HT-29 (cell line): ENCODE measurements at regions not wholly inside any gene's neighbourhood (a gene's known extent, or its start where the extent isn't known, plus 50 kb on each side); places are given as distances from the start of the nearest gene placed in this dataset.
"Not testable (repeated sequence)": the region's sequence is repeated elsewhere in the genome, so short reads cannot be mapped to it uniquely, and the experiment has no call there.

Experiments
- DNase-seq: peaks from one replicate; pipeline ENCODE4 v3.0.0-alpha.2; 2015; ENCODE audit warnings: low spot score

GRCh38 chr11:103730131-103730940, 306.1 kb upstream of the DDI1 start:
- DNase-seq: no peak

GRCh38 chr11:103731670-103732069, 304.8 kb upstream of the DDI1 start:
- DNase-seq: no peak

- no peak for DNase-seq
Measured at GRCh38 chr11:103733889-103734288, 302.6 kb upstream of the DDI1 start.

GRCh38 chr11:103735497-103736032, 300.9 kb upstream of the DDI1 start:
- no peak for DNase-seq

- no peak for DNase-seq
Measured at GRCh38 chr11:103736315-103737036, 300.0 kb upstream of the DDI1 start.

- DNase-seq: no peak
Measured at GRCh38 chr11:103737037-103737622, 299.3 kb upstream of the DDI1 start.

- no peak for DNase-seq
Measured at GRCh38 chr11:103737747-103738146, 298.7 kb upstream of the DDI1 start.

GRCh38 chr11:103739074-103739796, 297.2 kb upstream of the DDI1 start:
- DNase-seq: not testable (repeated sequence)

- DNase-seq: no peak
Measured at GRCh38 chr11:103744496-103745153, 291.8 kb upstream of the DDI1 start.

- DNase-seq: no peak
Measured at GRCh38 chr11:103749158-103749557, 287.3 kb upstream of the DDI1 start.

GRCh38 chr11:103768816-103769215, 267.6 kb upstream of the DDI1 start:
- DNase-seq: no peak

- no peak for DNase-seq
Measured at GRCh38 chr11:103773059-103773458, 263.4 kb upstream of the DDI1 start.

- no peak for DNase-seq
Measured at GRCh38 chr11:103773537-103773936, 262.9 kb upstream of the DDI1 start.

GRCh38 chr11:103779054-103779453, 257.4 kb upstream of the DDI1 start:
- no peak for DNase-seq

GRCh38 chr11:103789952-103790351, 246.5 kb upstream of the DDI1 start:
- DNase-seq: no peak

- DNase-seq: no peak
Measured at GRCh38 chr11:103792981-103793468, 243.4 kb upstream of the DDI1 start.

GRCh38 chr11:103794262-103794661, 242.2 kb upstream of the DDI1 start:
- DNase-seq: no peak

- no peak for DNase-seq
Measured at GRCh38 chr11:103798026-103798425, 238.4 kb upstream of the DDI1 start.

GRCh38 chr11:103798446-103798845, 238.0 kb upstream of the DDI1 start:
- no peak for DNase-seq

- no peak for DNase-seq
Measured at GRCh38 chr11:103800406-103801114, 235.9 kb upstream of the DDI1 start.
